ENCODE measurements at regions not wholly inside any gene's neighbourhood (a gene's known extent, or its start where the extent isn't known, plus 50 kb on each side); places are given as distances from the start of the nearest gene placed in this dataset.
A peak's percentile ranks its signal among the peaks of the same experiment; 100 is the strongest.
"Not testable (repeated sequence)": the region's sequence is repeated elsewhere in the genome, so short reads cannot be mapped to it uniquely, and the experiment has no call there.

DNA sequence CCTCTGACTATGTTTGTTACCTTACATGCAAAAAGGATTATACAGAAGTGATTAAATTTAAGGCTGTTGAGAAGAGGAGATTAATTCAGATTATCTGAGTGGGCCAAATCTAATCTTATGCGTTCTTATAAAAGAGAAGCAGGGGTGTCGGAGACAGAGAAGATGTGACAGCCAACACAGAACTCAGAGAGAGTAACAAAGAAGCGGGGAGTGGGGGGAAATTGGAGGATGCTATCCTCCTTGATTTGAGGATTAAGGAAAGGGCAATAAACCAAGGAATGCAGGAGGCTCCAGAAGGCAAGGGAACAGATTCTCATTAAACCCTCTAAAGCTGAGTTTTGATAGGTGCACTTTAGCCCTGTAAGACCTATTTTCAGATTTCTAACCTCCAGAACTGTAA lies 291.3 kb upstream of the REG3G start:
- DNase-seq, result no peak

DNA sequence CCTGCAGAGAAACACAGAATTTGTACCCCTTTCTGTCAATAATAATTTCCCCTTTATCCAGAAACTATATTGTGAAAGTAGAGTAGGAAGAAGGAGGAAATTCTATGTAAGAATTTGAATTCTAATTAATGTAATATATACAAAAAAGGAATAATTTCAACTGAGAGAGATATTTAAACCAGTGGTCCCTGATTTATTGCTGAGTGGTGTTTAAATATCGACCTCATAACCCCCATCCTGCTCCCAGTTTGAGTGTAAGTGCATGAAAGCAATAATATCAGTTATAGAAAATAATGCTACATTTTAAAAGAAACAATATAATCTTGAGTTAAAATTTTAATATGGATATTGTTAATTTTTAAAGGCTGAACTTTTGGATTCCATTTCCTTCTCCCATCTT lies 286.2 kb upstream of the REG3G start:
- no peak for DNase-seq

DNA sequence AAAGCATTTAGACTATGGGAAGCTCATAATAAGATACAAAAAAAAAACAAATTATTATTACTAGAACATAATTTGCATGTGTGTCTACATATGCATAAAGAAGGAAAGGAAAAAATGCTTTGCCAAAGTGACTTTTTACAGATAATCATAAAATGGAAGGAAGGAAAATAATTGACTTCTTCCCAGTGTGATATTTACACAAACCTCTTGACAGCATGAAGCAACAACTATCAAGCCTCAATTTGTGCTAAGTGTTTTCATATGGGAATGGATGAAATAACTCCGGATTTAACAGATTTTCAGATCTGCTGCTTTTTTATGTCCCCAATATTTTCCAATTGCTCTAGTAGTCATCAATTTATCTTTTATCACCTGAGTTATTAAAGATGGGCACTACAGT lies 275.9 kb upstream of the REG3G start:
- no peak for DNase-seq

DNA sequence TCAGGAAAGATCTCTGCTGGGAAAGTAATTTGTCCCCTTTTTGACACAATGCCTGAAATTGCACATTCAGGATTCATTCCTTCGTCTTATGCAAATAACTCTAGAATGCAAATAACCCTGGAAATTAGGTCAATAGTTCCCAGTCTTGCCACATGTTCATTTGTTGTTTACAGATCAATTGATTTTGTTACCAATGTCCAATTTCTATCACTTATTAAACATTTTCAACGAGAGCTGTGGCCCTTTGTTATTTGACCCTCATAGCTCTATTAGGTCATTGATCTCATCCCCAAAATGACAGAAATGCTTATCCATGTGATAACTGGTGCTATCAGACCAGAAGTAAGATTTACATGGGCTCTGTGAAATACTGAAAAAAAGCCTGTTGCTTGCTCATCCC lies 275.3 kb upstream of the REG3G start:
- DNase-seq, result no peak

DNA sequence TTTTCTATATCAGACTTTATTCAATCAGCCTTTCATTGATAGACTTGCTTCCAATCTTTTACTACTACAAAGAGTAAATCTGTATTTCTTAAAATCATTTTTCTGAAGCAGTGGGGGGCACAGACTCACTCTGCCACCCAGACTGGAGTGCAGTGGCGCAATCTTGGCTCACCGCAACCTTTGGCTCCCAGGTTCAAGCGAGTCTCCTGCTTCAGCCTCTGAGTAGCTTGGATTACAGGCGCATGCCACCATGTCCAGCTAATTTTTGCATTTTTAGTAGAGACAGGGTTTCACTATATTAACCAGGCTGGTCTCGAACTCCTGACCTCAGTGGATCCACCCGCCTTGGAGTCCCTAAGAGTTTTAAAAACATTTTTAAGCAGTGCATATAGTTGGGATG lies 270.6 kb upstream of the REG3G start:
- DNase-seq, result no peak

DNA sequence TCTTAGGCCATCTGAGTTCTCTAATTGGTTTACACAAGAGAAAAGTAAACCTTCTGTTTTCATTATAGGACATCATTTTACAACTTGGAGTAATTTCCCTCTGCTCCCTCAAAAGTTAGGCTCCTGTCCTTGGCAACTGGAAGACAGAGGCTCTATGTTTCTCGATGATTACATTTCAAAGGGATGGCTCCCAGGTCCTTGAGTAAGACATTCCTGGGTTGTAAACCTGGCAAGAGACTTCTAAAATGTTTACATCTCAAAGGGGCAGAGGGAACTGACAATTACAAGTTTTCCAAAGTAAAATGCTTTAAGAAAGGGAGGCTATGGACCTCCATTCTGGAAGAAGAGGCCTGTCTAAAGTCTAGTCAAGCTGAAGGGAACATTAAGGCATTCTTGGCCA lies 268.3 kb upstream of the REG3G start:
- DNase-seq, result no peak

DNA sequence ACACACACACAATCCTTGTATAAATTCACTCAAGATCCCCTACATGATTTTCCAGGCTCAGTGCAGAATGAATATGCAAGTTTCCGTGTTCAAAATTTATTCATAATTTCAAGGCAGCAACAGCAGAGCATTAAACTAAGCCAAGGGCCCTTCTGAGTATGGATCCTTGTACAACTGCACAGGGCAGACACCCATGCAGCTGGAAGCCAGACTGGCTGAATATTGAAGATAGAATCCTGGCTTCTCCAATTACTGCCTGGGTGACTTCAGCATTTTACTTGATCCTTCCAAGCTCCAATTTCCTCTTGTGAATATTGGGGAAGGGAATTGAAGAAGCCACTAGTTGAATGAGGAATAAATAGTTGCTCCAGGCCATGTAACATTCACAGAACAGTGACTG lies 267.9 kb upstream of the REG3G start:
- DNase-seq, result peak; percentile 30

DNA sequence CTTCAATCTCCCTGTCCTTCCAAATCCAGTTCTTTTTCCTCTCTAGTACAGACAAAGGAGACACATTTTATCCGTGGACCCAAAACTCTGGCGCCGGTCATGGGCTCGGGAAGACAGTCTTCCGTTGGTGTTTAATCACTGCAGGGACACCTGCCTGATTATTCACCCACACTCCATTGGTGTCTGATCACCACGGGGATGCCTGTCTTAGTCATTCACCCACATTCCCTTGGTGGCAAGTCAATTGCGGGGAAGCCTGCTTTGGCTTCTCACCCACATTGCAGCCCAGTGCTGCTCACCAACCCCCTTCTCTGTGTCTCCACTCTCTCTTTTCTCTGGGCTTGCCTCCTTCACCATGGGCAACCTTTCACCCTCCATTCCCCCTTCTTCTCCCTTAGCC lies 266.7 kb upstream of the REG3G start:
- DNase-seq, result not testable (repeated sequence)

DNA sequence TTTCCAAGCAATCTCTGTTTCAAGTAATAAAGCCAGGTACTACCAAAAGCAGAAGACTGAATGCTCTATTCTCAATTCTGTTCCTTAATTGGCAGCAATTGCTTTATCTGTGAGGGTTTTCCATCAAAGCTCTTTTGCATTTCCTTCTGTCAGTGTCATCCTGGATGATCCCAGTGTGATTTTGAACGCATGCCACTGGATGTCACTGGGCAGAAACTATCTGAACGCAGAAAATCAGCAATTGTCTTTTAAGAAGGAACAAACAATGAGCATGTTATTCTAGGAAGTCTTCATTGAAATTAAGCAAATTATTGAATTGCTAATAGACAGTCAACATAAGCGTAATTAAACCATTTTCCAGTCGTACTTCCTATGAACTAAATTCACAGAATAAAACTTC lies 259.0 kb upstream of the REG3G start:
- no peak for DNase-seq

DNA sequence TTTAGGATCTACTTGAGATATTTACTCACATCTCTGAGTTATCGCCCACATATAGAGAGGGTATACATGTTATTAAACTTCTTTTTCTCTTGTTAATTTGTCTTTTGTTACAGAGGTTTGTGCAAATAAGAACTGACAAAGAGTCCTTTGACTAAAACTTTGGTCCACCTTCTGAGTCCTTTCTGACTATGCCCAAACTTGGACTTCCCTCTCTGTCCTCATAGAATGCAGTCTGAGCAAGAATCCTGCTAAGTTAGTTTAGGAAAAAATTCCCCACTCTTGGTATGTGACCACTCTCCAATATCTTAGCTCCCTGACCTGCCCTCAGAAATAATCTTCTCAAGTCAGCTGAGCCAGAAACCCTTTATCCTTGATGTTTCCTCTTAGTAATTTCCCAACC lies 257.5 kb upstream of the REG3G start:
- no peak for DNase-seq

DNA sequence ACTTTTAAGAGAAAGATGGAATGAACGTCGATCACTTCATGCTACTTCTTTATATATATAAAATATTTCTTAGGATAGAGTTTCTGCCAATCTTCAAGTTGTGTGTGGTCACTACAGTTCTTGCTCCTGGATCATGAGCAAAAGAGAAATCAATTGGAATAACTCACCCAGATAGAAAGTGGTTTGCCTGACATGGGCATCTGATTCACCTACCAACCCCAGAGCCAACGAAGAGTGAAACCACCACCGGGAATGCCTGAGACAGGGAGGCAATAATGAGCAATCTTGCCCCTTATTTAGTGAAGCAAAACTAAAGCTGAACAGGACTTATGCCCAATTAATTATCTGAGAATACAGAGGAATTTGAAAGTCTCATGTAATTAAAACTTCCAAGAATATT lies 250.2 kb upstream of the REG3G start:
- no peak for DNase-seq

DNA sequence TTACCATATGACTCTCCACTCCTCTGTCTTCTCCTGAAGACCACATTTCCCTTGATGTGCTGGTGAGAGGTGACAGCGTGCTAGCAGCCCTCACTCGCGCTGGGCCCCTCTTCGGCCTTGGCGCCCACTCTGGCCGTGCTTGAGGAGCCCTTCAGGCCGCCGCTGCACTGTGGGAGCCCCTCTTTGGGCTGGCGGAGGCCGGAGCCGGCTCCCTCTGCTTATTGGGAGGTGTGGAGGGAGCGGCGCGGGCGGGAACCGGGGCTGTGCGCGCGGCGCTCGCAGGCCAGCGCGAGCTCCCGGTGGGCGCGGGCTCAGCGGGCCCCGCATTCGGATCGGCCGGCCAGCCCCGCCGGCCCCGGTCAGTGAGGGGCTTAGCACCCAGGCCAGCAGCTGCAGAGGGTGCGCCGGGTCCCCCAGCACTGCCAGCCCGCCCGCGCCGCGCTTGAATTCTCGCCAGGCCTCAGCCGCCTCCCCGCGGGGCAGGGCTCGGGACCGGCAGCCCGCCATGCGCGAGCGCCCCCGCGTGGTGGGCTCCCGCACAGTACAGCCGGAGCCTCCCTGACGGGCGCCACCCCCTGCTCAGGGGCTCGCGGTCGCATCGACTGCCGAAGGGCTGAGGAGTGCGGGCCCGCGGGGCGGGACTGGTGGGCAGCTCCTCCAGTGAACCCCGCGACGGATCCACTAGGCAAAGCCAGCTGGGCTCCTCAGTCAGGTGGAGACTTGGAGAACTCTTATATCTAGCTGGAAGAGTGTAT lies 246.6 kb upstream of the REG3G start:
- DNase-seq, result no peak

DNA sequence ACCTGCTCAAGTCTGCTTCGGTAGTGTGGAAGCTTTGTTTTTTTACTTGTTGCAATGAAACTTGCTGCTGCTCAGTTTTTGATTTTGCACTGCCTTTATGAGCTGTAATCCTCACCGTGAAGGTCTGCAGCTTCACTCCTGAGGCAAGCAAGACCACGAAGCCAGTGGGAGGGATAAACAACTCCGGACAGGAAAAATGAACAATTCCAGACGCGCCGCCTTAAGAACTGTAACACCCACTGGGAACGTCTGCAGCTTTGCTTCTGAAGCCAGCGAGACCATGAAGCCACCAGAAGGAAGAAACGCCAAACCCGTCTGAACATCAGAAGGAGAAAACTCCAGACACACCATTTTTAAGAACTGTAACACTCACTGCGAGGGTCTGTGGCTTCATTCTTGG lies 245.7 kb upstream of the REG3G start:
- DNase-seq, result peak; percentile 74

DNA sequence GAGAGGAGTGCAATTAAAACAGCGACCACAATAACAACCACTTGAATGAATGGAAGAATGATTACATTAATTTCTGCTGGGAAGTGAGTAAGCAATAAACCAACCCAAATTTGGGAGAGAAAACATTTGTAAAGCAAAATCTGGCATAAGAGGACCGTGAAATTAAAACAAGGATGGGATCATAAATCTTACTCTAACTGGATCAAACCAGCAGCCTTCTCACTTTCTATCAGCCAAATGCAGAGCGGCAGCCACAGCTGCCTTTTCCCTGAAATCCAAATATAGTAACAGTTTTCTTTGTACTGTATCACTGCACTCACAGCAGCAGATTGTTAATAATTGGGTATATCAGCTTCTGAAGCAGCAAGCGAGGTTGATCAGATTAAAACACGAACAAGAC lies 245.2 kb upstream of the REG3G start:
- peak; percentile 92 for DNase-seq

DNA sequence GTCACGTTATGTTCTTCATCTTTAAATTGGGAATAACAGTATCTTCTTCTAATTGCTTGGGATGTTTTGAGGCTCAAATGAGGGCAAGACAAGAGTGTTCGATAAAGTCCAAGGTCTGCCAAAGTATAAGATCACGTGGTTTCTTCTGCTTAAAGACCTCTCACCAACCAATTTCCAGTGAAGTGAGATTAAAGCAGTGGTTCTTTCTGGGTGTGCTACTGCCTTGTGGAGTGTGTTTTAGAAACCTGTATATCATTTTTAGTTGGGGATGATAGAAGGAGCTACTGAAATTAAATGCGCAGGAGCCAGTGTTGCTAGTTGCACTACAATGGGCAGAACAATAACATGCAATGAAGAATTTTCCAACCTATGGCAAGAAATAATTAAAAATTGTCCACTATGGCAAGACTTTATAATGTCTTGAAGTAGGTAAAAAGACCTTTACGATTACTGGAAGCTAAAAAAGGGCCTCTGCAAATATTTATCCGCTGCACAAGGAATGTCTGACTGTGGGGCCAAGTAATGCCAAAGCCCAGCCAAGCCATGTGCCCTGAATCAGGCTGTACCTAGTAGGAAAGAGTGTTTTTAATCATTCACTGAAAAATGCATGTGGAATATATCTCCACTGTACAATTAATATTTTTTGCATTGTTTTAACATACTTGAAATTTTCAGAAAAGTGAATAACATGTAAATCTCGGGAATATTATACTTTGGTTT lies 244.5 kb upstream of the REG3G start:
- DNase-seq, result peak; percentile 17

DNA sequence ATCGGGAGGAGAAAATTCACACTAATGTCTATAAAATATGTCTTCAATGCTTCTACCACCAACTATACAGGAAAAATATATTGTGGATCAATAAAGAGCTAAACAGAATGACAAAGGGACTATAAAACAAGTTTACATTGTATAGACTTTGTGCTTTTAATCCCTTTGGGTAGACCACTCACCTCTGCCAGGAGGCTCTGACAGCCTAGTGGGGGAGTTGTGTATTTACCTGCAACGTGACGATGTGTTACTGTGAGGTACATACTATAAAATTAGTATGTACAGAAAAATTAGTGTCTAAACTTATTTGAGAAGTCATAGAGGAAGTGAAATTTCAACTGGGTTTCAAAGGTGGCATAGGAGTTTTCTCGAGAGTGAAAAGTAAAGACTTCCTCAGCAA lies 243.3 kb upstream of the REG3G start:
- no peak for DNase-seq

DNA sequence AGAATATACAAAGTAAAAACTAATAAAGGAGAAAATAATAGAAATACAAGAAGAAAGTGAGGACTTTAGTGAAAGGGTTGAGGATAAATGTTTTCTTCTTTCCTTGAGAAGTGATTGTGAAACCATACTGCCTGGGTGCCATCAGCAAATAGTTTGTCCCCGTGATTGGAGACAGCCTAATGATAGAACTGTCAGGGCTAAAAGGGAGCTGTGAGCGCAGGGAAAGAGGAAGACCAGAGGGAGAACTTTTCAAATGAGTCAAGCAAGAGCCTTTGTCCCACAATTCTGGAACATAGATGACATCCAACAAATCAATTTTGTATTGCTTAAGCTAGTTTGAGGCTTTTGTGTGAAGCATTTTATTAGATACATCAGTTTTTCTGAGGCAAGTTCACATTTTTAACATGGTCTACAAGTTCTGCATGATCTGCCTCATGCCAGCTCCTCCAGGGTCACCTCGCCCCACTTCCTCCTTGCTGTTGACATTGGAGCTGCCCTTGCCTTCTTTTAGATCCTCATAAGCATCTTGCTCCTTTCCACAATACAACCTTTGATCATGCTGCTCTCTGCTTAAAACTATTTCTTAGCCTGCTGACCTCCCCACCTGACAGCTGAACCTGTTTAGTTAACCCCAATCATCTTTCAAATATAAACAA lies 213.4 kb upstream of the REG3G start:
- DNase-seq, result no peak

DNA sequence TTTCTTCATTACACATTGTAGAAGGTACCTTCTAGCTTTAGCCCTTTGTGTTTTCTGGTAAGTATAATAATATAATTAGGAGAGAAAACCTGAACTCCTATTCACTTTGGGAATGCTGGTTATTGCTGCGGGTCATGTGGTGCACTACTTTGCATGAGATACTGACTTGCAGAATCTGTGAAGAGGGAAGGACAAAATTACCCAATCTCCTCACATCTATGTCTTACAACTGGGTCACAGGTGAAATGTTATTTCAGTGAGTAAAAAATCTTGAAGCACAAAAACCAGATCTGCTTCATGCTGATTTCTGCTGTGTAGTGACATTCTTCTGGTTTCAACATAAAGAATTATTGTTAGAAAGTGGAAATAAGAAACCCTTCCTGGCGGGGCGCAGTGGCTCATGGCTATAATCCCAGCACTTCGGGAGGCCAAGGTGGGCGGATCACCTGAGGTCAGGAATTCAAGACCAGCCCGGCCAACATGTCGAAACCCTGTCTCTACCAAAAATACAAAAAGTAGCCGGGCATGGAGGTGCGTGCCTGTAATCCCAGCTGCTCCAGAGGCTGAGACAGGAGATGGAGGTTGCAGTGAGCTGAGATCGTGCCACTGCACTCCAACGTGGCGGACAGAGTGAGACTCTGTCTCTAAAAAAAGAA lies 211.0 kb upstream of the REG3G start:
- no peak for DNase-seq

DNA sequence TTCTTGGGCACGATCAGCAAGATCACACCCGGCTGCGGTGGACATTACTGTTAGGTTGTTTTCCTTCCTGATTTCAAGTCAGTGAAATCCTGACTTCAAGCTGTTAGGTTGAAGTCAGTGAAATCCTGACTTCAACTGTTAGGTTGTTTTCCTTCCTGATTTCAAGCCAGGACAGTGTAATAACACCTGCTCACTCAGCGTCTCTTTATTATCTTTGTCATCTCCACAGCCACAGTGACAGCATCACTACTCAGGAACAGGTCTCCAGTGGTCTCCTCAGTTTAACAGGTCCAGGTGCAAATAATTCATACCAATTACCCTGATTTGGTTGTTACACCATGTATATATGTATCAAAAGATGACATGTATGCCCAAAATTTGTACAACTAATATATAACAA lies 208.1 kb upstream of the REG3G start:
- DNase-seq, result no peak

DNA sequence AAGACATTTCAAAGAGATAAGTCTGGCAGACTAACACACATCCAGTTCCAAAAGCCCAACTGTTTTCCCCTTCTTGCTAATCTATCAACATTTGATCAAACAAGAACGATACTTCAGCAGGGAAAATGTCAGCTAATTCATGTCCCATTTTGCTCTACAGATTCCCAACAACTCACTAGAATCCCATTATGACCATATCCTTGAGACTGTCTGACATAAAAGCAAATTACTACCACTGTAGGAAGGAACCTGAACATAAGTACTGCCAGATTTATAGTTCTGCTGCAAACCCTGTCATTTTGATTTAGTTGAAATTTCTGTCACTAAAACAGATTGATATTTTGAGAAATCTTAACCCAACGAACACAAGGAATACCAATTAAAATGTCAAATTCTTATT lies 193.0 kb upstream of the REG3G start:
- DNase-seq, result no peak

DNA sequence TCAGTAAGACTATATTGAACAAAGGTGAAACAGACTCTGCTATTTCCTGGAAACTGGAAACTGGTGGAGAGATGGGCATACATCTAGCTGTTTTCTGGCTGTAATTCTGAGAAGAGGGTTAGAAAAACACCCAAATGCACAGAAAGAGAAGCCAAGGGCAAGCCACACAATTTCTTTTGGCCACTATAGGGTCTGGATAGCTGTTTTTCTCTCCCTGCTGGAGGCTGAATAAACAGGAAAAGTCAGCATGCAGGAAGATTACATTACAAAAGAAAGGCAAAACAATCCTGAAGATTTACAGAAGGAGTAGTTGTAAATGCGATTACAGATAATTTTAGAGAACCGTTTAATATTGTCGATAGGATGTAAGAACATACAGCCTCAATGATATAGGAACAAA lies 186.2 kb upstream of the REG3G start:
- no peak for DNase-seq

DNA sequence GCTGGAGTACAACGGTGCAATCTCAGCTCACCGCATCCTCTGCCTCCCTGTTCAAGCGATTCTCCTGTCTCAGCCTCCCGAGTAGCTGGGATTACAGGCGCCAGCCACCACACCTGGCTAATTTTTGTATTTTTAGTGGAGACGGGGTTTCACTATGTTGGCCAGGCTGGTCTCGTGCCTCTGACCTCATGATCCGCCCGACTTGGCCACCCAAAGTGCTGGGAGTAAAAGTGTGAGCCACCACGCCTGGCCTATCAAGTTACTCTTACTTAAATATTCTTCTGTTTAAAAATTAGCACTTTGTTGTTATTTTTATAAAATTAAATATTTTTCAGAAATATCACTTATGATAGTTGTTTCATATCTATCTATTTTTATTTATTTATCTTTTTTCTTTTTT lies 185.2 kb upstream of the REG3G start:
- DNase-seq, result not testable (repeated sequence)

DNA sequence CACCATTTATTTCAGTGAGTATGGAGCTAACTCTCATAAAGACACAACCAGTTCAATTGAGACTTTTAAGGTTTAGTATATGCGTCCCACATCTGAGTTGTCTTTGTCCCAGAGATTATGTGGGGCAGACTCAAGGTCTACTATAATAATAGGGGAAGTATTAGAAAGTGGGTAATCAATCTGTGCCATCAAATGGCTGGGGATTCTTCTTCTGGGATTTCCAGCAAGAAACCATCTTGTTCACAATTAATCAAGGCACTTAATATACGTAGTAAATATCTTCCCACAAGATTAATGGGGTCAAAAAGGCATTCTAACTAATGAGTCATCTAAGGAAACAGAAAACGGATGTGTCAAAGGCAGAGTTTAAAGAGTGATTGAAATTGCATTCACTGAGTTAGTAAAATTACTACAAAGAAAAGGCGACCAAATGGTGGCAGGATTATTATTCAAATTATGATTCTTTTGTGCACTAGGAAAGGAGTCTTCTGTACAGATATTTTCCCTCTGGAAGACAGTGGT lies 179.8 kb upstream of the REG3G start:
- DNase-seq, result no peak

All from tongue (tissue), 1 donor.